Sigmoid colon (tissue), 6 donors: ENCODE measurements at regions not wholly inside any gene's neighbourhood (a gene's known extent, or its start where the extent isn't known, plus 50 kb on each side); places are given as distances from the start of the nearest gene placed in this dataset.

ENCODE experiments used
- DNase-seq: peaks from one replicate; pipeline ENCODE4 v3.0.0-alpha.2; 2019
- H3K27ac ChIP-seq, 4 donors: fragments of 200-600 bp; sonication (generic); one replicate each; pipeline ENCODE4 v1.5.1; 2016 to 2019; ENCODE audit warnings: mild to moderate bottlenecking in 1 of 4
- H3K27me3 ChIP-seq, 3 donors: fragments of 200-600 bp; sonication (generic); one replicate each; pipeline ENCODE4 v1.5.1; 2019; ENCODE audit warnings: mild to moderate bottlenecking in 1 of 3
- H3K36me3 ChIP-seq, 4 donors: fragments of 200-600 bp; sonication (generic); one replicate each; pipeline ENCODE4 v1.5.1; 2016 to 2019
- H3K4me1 ChIP-seq, 4 donors: fragments of 200-600 bp; sonication (generic); one replicate each; pipeline ENCODE4 v1.5.1; 2017 to 2019
- H3K4me3 ChIP-seq, 4 donors: fragments of 200-600 bp; sonication (generic); one replicate each; pipeline ENCODE4 v1.5.1; 2017 to 2019; ENCODE audit warnings: mild to moderate bottlenecking in 2 of 4, moderate library complexity in 1 of 4
- H3K9me3 ChIP-seq, 4 donors: fragments of 200-600 bp in 3 of 4; sonication (generic) in 3 of 4; one replicate each; pipeline versions ENCODE4 v1.5.1 to v1.6.1; 2013 to 2019
- CTCF ChIP-seq, 4 experiments: fragments of 450-650 bp in 3 of 4; fragments of 200-600 bp in 1 of 4; IDR thresholded peaks; one replicate each; pipeline ENCODE4 v1.5.1; 2016 to 2019; ENCODE audit warnings: antibody characterized with exemption in 4 of 4, mild to moderate bottlenecking in 3 of 4, moderate library complexity in 2 of 4
- EP300 ChIP-seq, 4 donors: sonication (generic); formaldehyde crosslinking; IDR thresholded peaks; one replicate each; pipeline ENCODE4 v1.6.1; 2017; ENCODE audit warnings: antibody characterized with exemption in 4 of 4
- POLR2A ChIP-seq, 2 donors: fragments of 450-650 bp; IDR thresholded peaks; one replicate each; pipeline ENCODE4 v1.6.1; 2016; ENCODE audit warnings: antibody characterized with exemption in 2 of 2, mild to moderate bottlenecking in 2 of 2, moderate library complexity in 2 of 2
- POLR2AphosphoS5 ChIP-seq, 4 donors: sonication (generic); formaldehyde crosslinking; IDR thresholded peaks; one replicate each; pipeline ENCODE4 v1.6.1; 2017; ENCODE audit warnings: antibody characterized with exemption in 4 of 4
- WGBS, 2 donors: extraction: QIAGEN DNeasy Blood & Tissue Kit; methylation state at CpG; one replicate each; pipeline ENCODE4 v1.1.7; 2013; 5-methylcytosine and 5-hydroxymethylcytosine counted together
- intact Hi-C: fragments of 100-400 bp; cut with DNase I; formaldehyde crosslinking; loops from one replicate; pipeline ENCODE4 v1.15.1; 2023
- donor health status: healthy with polysubstance abuse.
- donor health status: healthy.

- Histone ChIP-seq H3K27ac (no peak overlapping the region), H3K4me3 (no peak overlapping the region), H3K9me3 (no peaks in the 10 kb centered on the region), H3K27me3 (no peaks in the 10 kb centered on the region), H3K36me3 (no peaks in the 10 kb centered on the region), H3K4me1 (peaks cover 0 to 21% (median 12%) of the 10 kb centered on the region in 4 donors)
- WGBS, 2 donors, result 96 to 98% methylated on average over 1 of the region's 1 CpG
- DNase-seq, result no peak
- intact Hi-C loops, result no loop called here
- TF ChIP-seq POLR2AphosphoS5 (IDR thresholded peaks at IDR 0.05) (no peak), POLR2A (IDR thresholded peaks at IDR 0.05) (no peak), CTCF (IDR thresholded peaks at IDR 0.05) (no peak), EP300 (IDR thresholded peaks at IDR 0.05) (no peak)
Measured at GRCh38 chr6:150535818-150536220, 63.9 kb upstream of the PLEKHG1 start.

GRCh38 chr6:150536835-150537234 is 62.9 kb upstream of the PLEKHG1 start:
- intact Hi-C loops, result no loop called here
- H3K27ac ChIP-seq, result peak overlapping the region in 2 of 4 donors; percentile 42 to 49

GRCh38 chr6:150537491-150537890 is 62.2 kb upstream of the PLEKHG1 start:
- Histone ChIP-seq H3K9me3 (no peaks in the 10 kb centered on the region), H3K27me3 (no peaks in the 10 kb centered on the region), H3K27ac (peak overlapping the region in 2 of 4 donors; percentile 42 to 49), H3K36me3 (no peaks in the 10 kb centered on the region), H3K4me3 (no peak overlapping the region), H3K4me1 (peaks cover 0 to 28% (median 12%) of the 10 kb centered on the region in 4 donors)
- TF ChIP-seq POLR2A (IDR thresholded peaks at IDR 0.05) (no peak), POLR2AphosphoS5 (IDR thresholded peaks at IDR 0.05) (no peak), CTCF (IDR thresholded peaks at IDR 0.05) (no peak), EP300 (IDR thresholded peaks at IDR 0.05) (no peak)
- intact Hi-C loops, result no loop called here
- DNase-seq, result peak; percentile 74
- WGBS, 2 donors, result 85 to 91% methylated on average over 4 of the region's 4 CpGs

More at GRCh38 chr6:150536835-150537234, 62.9 kb upstream of the PLEKHG1 start:
- H3K27me3 ChIP-seq, result no peaks in the 10 kb centered on the region
- no peaks in the 10 kb centered on the region for H3K36me3 ChIP-seq
- no peak overlapping the region for H3K4me3 ChIP-seq
- TF ChIP-seq EP300 (IDR thresholded peaks at IDR 0.05) (no peak), POLR2A (IDR thresholded peaks at IDR 0.05) (no peak), CTCF (IDR thresholded peaks at IDR 0.05) (no peak), POLR2AphosphoS5 (IDR thresholded peaks at IDR 0.05) (no peak)
- peaks cover 0 to 25% (median 12%) of the 10 kb centered on the region in 4 donors for H3K4me1 ChIP-seq
- WGBS, 2 donors, result 92 to 93% methylated on average over 4 of the region's 4 CpGs
- no peak for DNase-seq
- H3K9me3 ChIP-seq, result no peaks in the 10 kb centered on the region

GRCh38 chr6:150537893-150538292 is 61.8 kb upstream of the PLEKHG1 start:
- TF ChIP-seq CTCF (IDR thresholded peaks at IDR 0.05) (no peak), POLR2AphosphoS5 (IDR thresholded peaks at IDR 0.05) (peak in 2 of 4 donors; percentile 28 to 30), EP300 (IDR thresholded peaks at IDR 0.05) (peak in 1 of 4 donors; percentile 8), POLR2A (IDR thresholded peaks at IDR 0.05) (no peak)
- Histone ChIP-seq H3K4me3 (no peak overlapping the region), H3K9me3 (no peaks in the 10 kb centered on the region), H3K4me1 (peaks cover 0 to 28% (median 12%) of the 10 kb centered on the region in 4 donors), H3K27ac (peak overlapping the region in 2 of 4 donors; percentile 42 to 49), H3K27me3 (no peaks in the 10 kb centered on the region), H3K36me3 (no peaks in the 10 kb centered on the region)
- peak; percentile 72 for DNase-seq
- intact Hi-C loops, result no loop called here
- WGBS, 2 donors, result 71 to 80% methylated on average over 1 of the region's 1 CpG

GRCh38 chr6:150539111-150539510 is 60.6 kb upstream of the PLEKHG1 start:
- no peaks in the 10 kb centered on the region for H3K9me3 ChIP-seq
- no peak overlapping the region for H3K27ac ChIP-seq
- no peak for TF ChIP-seq CTCF (IDR thresholded peaks at IDR 0.05)
- no peak for TF ChIP-seq POLR2A (IDR thresholded peaks at IDR 0.05)
- no peak for TF ChIP-seq POLR2AphosphoS5 (IDR thresholded peaks at IDR 0.05)
- no peak for TF ChIP-seq EP300 (IDR thresholded peaks at IDR 0.05)
- 91 to 96% methylated on average over 2 of the region's 2 CpGs for WGBS, 2 donors
- no peaks in the 10 kb centered on the region for H3K27me3 ChIP-seq
- intact Hi-C loops, result no loop called here
- no peak for DNase-seq
- H3K4me3 ChIP-seq, result no peak overlapping the region
- H3K36me3 ChIP-seq, result no peaks in the 10 kb centered on the region
- peaks cover 0 to 28% (median 12%) of the 10 kb centered on the region in 4 donors for H3K4me1 ChIP-seq
